ENCODE measurements at regions not wholly inside any gene's neighbourhood (a gene's known extent, or its start where the extent isn't known, plus 50 kb on each side); places are given as distances from the start of the nearest gene placed in this dataset.

DNA sequence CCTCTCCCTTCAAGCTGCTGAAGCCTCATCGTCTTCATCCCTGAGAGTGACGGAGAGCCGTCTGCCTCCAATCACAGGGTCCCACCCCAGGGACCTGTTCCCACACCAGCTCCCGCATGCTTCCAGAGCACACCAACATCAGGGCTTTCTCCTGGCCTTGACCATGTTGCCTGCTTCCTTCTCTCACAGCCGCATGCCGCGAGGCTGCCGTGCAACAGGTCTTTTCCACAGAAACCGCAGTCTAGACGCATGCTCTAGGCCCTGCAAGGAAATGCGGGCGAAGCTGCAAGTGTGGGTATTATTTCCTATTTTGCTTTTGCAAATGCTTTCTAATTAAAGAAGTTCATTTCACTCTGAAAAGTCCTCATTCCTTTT, 277.8 kb downstream of the EIPR1 start:
- DNase-seq (ENCODE audit: low read depth), result no peak

DNA sequence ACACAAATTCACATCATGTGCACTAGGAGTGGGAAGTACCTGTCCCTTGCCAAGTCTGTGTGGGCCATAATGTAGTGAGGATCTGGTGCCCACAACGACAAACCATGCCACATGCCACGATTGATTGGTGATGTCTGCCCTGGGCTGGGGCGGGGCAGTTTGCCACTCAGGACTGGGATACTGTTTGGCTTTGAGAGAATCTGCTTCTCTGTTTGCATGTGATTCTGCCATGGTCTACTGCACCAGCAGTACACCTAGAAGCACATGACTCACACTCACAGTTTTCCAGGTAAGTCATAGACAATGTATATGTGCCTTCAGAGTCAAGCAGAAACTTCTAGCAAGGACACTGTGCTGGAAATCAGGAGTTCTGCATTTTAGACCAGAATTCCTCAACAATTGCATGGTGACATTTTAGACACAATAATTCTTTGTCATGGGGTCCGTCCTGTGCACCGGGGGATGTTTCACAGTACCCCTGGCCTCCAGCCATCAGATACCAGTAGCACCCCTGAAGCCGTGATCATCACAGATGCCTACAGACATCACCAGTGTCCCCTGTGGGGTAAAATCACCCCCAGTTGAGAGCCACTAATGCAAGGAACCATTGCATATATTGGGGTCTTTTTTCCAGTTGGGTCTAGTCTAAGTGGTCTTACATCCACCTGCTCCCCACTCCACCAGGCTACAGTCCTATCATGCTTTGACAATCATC, 278.3 kb downstream of the EIPR1 start:
- DNase-seq (ENCODE audit: low read depth), result no peak

DNA sequence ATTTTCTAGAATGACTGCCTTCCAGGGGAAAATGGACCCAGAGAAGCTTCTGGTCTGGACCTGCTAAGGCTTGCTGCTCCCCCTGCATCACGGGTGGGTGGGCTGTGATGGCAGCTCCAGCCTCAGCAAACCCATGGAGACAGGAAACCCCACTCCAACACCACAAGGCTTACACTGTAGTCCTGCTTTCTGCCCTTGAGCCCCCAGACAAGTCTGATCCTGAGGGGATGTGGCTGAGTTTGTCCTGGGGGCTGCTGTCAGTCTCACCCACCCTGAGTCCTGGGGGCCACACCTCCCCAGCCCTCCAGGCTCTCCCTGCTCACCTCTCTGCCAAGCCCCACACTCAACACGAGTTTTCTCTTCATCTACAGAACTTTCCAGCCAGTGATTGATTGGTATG, 279.4 kb downstream of the EIPR1 start:
- DNase-seq (ENCODE audit: low read depth), result no peak

DNA sequence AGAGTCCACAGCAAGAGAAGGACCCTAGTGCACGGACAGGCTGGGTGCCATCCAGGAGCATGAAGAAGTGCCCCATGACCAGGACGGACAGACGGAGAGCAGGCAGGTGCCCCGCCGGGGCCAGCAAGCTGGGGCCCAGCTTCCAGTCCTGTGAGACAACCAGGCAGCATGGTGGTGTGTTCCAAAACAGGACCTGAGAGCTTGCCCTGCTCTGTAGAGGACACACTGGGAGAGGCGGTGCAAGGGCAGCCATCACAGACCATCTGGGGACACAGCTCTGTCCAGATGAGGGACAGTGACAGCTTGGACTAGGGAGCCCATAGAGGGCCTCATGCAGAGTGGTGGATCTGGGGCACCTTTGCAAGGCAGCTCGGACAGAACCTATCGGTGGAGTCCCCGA, 279.8 kb downstream of the EIPR1 start:
- no peak for DNase-seq (ENCODE audit: low read depth)

DNA sequence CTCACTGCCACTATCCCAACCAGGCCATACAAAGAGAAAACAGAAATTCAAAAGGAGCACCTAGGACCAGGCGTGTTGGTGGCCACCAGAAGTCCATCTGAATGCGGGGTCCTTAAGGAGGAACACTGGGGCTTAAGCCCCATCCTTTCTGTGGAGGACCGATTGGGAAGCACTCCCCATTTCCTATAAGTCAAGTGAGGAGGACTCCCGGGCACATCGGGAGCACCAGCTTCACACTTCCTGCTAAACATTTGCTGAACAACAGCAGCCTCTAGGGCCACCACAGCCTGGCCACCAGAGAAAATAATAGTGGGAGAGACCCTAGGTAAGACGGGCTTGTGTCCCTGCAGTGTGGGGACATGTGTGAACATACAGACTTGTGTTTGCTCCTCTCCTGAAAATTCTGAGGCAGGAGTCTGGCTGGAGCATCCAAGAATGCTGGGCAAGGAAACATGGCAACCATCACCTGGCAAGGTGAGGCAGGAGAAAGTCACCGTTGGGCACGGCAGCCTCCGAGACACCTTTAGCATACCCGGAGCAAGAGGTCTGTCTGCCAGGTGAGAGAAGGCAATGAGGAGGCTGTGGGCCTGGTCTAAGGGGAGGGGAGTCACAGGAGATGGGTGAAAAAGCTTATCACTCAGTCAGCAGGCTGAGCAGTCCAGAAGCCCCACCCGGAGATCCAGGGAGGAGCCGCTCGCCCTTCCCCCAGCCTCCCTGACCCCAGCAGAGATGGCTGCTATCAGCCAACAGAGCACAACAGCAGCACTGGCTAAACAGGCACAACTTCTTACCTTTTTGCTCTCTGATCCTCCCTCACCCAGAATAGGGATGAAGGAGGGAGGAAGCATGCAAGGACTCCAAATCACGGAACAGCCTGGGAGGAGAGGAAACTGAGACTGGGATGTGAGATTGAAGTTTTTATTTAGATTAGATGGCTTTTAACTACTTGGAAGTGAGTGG, 282.3 kb downstream of the EIPR1 start:
- DNase-seq (ENCODE audit: low read depth), result no peak

DNA sequence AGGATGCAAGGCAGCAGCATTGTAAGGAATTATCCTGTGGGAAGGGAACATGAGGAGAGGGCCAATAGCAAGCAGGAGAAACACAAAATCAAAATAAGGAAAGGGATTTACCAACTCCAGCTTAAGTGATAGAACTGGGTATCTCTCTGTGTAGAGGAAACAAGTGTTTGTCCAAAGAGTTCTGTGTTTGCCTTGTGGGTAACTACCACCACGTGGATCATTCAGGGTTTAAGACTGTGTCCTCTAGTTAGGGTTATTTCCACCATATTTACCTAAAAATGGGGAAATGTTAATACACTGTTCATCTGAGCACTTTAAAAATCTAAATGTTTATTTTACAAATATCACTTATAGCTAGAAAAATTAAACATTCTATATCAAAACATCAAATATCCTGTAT, 283.3 kb downstream of the EIPR1 start:
- no peak for DNase-seq (ENCODE audit: low read depth)

DNA sequence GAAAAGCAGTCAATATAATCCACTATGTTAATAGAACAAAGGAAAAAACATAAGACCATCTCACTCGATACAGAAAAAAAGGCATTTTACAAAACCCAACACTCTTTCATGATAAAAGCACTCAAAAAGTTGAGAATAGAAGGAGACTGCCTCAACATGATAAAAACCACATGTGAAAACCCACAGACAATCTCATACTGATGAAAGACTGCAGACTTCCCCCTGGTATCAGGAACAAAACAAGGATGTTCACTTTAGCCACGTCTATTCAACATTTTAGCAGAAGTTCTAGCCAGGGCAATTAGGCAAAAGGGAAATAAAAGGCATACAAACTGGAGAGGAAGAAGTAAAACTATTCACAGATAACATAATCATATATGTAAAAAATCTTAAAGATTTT, 285.9 kb downstream of the EIPR1 start:
- DNase-seq (ENCODE audit: low read depth), result no peak

DNA sequence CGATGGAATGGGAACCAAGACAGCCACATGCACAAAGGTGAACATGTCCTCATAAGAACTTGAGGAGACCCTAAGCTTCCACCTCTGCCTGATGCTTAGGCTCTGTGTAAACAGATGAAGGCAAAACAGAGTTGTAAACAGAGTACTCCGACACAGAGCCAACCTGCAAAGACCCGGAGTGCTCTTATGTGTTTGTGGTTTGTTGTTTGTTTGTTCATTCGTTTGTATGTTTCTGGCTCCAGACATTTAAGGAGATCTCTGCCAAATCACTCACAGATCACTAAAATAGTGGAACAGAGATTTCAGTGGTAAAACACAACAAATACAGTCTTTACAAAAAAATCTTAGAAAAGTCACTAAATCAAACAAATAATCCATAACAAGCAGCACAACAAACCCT, 294.9 kb downstream of the EIPR1 start:
- no peak for DNase-seq (ENCODE audit: low read depth)

DNA sequence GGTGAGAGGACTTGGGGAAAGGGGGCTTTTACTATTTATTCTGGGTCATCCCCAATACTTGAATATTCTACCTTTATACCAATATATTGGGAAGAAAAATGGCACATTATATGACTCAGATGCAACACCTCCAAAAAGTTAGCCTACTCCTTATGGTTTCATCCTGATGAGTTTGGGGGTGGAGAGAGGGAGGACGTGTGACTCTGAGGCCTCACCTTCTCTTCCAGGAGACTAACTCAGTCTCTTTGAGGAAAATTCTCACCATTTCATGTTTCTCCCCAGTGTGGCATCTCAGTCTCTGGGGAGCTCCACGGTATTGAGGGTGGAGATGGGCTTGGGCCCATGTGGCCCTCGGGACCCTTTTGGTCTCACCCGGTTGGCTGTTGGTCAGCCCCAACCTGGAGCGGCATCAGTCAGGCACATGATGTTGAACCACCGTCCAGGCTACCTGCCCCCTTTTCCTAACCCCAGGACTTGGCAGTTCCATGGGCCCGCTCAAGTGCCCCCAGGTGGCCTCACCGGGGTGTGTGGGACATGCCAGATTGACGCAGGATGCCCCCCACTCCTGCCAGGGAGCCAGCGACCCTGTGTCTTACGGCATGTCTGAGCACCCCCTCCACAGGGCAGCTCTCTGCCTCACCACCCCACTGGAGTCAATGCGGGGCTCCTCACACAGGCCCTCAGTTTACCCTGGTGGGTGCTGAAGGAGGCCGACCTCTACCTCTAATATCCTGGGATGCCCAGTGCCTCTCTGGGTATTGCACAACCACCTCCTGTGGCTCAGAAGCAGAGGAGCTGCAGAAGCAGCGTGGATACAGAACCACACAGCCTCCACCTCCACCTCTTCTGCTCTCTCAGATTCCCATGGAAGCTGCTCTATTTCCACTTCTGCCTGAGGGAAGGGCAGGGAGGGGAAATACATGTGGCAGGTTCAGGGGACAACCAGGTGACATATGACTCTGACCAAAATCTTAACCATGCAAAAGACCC, 297.4 kb downstream of the EIPR1 start:
- no peak for DNase-seq (ENCODE audit: low read depth)

DNA sequence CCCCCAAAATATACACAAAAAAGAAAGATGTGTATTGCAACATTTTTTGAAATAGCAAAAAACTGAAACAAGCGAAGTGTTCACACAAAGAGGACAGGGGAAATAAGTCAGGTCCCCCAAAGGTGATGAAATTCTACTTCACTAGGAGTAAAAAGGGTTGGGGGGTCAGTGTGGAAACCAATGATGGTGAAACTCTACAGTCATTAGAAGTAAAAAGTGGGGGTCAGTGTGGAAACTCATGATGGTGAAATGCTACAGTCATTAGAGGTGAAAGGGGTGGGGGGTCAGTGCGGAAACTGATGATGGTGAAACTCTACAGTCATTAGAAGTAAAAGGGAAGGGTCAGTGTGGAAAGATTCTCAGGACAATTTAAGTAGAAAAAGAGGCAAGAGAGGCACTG, 298.2 kb downstream of the EIPR1 start:
- no peak for DNase-seq (ENCODE audit: low read depth)

DNA sequence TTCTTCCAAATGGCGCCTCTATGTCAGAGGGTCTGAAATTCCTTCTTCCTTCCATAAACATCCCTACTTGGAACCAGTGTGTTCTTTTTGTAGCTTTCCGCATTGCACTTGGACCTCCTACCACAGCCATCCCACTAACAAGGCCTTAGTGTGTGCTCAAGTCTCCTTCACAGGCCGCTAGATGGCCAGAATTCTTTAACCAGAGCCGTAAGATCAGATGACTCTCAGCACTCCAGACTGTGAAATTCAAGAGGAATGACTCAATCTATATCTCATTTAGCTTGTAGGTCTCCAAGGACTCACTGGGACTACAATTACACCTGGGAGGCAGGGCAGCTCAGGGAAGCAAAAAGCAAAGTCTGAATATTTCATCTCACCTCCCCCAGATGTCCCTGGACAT, 298.9 kb downstream of the EIPR1 start:
- no peak for DNase-seq (ENCODE audit: low read depth)

DNA sequence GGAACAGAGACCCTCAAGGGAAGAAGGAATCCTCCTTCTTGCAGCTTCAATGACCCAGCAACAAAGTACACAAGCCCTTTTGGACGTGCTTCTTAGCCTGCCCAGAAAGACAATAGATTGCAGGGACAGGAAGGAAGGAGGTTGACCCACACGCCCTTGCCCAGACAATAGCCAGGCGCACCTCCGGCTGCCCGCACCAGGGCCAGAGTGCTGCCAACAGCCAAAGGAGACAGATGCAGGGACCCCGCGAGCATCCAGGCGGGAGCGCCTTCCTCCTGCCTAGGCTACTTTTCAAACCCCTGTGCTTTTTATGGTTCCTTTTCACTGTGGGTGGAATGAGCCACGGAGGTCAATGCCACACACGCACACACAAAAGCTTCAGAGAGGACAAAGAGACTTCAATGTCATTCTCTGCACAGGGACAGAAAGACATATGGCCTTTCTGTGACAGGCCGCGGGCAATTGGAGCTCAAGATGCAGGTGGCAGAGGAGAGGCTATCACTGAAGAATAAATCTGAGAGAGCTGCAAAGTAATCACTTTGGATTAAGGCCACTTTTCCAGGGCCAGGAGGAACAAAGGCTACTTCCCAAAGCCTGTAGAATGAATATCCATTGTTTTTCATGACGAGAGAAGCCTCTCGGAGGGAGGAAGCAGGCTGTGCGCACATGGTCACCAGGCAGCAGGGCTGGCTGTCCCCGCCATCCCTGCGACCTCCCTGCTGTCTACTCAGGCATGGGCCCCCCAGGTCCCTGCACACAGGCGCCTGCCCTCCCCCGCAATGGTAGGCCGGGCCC, 300.6 kb downstream of the EIPR1 start:
- no peak for DNase-seq (ENCODE audit: low read depth)

DNA sequence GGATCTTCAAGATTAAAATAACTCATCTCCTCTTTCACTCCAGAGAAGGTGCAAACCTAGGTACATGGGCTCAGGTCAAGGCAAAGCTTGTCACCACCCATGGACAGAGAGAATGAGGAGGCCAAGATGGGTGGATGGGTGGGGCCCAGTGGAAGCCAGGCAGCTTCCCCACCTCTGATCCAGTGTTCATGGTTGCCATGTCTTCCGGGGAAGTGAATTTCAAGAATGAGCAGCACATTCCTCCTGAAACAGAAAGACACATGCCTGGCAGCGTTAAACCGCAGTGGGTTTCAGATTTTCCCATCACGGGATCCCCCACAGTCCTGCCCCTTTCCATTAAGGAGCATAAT, 301.7 kb downstream of the EIPR1 start:
- no peak for DNase-seq (ENCODE audit: low read depth)

DNA sequence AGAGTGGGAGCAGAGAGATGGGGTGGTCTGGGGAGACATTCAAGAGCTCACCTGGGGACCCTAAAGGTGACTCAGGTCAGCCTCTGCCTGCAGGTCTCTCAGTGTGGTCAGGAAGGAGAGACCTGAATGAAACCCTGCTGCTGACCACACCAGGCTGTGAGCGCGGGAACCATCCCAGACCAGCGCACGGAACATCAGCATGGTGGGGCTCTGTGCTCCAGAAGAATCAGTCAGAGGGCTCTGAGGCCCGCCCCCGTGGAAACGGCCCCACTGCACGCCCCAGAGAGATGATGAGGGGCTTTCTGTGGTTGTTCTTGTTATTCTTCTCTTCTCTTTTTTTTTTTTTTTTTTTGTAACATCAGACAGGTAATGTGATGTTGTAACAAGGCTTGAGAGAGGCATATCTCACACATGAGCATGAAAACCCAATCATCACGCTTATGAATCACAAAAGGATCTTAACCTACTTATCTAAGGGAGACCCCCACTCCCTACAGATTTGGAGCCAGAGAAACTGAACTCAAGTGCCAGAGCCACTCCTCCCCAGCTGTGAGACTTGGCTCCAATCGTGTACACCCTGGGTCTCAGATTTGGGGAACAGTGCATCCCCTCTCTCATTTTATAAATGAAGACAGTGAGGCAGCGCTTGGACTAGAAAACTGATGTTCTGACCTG, 302.2 kb downstream of the EIPR1 start:
- no peak for DNase-seq (ENCODE audit: low read depth)

DNA sequence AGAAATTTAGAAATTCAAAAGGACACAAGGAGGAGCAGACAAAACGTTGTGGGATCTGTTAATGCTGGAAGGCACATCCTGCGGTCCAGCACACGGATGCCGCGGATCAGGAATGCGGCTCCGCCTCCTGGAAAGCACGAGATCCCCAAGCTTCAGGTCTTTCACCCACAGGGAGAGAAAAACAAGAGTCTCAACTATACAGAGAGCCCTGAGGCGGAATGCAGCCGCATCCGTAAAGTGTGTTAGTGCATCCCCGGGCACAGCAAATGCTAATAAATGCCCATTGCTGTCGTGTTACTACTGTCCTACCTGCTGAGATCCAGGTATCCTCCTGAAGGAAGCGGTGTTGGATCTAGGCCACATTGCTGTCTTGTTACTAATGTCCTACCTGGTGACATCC, 303.9 kb downstream of the EIPR1 start:
- no peak for DNase-seq (ENCODE audit: low read depth)

DNA sequence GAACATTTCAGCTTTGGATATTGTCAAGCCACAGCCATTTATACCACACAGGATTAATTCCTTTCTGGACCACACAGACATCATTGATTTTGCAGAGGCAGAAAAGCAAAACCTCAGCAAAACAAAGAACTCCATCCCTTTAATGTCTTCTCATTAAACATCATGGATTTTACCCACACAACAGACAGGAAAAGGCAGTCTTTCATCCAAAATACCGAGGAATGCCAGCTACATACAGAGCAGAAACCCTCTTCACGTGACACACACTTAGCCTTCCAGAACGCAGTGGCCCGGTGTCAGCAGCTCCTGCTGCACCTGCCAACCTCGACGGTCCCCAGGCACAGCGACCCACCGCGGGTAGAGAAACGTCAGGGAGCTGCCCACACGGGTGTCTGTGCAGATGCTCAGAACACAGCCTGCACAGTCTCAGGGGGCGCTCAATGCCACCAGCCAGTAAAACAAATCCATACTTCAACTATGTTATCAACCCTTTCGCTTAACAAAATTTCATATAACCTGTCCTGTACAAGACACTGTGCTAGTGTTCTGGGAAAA, 304.5 kb downstream of the EIPR1 start:
- DNase-seq (ENCODE audit: low read depth), result no peak

DNA sequence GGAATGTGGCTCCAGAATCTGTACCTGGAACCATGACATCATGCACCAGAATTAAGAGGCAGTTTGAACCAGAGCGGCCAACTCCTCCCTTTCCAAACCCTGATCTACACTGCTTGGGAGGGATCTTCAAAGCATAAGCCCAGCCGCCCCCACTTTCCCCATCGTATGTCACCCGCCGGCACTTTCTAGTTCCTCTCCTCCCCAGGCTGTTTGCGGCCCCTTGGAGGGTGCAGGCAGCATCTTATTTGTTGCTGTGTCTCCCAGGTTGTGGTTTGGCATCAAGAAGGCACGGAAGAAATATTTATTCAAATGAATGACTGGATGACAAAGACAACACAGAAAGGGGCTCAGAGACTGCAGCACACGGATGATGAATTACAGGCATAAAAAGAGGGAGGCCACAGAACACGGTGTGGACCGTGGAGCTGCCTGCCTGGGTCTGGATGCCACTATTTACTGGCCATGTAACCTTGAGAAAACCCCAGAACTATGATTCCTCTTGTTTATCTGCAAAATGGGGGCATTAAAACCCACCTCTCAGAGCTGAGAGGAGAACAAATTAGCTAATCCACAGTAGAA, 305.8 kb downstream of the EIPR1 start:
- no peak for DNase-seq (ENCODE audit: low read depth)

DNA sequence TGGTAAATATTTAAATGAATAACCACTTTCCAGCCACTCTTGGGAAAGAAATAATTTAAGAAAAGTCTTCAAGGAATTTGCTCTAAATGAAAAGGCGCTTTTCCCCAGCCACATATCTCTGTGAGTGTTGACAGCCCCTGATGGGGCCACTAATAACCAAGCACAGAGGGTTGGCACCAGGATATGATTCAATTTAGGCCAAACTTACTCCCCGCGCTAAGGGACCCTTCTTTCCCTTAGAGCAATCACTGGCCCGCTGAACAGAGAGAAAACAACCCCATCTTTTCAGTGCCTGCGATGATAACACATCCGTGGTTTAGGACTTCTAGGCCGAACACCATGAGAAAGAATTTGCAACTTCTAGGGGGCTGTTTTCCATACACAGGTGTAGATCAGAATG, 310.8 kb downstream of the EIPR1 start:
- DNase-seq (ENCODE audit: low read depth), result no peak

DNA sequence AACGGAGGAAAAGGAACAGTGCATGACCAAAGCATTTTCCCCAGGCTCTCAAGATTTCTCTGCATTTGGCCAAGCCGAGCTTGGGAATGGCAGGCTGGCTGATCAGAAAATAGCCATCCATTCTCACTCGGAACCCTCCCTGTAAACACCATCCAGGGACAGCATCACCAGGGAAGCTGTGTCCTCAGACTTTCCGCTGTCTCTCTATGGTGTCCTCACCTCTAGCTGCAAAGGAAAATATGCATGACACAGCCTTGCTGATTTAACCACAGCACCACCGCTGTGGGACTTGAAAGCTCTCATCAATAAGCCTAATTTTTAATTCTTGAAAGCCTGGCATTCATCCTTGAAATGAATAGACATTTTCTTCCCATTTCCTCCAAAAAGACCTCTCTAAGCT, 311.7 kb downstream of the EIPR1 start:
- DNase-seq (ENCODE audit: low read depth), result no peak
